ENCODE measurements at regions not wholly inside any gene's neighbourhood (a gene's known extent, or its start where the extent isn't known, plus 50 kb on each side); places are given as distances from the start of the nearest gene placed in this dataset.

DNA sequence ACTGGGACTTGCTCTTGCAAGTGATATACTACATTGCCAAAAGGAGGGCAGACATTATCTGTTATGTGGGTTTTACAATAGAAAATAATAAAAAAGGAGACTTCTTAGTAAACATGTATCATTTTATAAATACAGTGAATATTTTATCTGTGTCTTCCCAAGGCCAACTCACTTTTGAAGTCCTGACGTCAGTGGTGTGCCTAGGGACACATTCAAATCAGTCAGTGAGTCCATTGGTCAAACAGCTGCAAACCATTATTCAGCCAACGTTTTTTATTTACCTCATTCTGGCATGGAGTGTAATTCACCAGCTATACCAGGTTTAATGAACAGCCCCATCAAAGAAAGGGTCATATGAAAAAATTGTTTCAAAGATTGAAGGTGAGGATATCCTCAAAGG, 263.7 kb downstream of the IPMK start:
- TF ChIP-seq, protein P1, sequence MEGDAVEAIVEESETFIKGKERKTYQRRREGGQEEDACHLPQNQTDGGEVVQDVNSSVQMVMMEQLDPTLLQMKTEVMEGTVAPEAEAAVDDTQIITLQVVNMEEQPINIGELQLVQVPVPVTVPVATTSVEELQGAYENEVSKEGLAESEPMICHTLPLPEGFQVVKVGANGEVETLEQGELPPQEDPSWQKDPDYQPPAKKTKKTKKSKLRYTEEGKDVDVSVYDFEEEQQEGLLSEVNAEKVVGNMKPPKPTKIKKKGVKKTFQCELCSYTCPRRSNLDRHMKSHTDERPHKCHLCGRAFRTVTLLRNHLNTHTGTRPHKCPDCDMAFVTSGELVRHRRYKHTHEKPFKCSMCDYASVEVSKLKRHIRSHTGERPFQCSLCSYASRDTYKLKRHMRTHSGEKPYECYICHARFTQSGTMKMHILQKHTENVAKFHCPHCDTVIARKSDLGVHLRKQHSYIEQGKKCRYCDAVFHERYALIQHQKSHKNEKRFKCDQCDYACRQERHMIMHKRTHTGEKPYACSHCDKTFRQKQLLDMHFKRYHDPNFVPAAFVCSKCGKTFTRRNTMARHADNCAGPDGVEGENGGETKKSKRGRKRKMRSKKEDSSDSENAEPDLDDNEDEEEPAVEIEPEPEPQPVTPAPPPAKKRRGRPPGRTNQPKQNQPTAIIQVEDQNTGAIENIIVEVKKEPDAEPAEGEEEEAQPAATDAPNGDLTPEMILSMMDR (conservative IDR thresholded peaks at IDR 0.05; ENCODE audit: low read depth, low read length): no peak
- no peak for DNase-seq (ENCODE audit: low read depth)
- H3K4me3 ChIP-seq (ENCODE audit: low read length): no peak overlapping the region

DNA sequence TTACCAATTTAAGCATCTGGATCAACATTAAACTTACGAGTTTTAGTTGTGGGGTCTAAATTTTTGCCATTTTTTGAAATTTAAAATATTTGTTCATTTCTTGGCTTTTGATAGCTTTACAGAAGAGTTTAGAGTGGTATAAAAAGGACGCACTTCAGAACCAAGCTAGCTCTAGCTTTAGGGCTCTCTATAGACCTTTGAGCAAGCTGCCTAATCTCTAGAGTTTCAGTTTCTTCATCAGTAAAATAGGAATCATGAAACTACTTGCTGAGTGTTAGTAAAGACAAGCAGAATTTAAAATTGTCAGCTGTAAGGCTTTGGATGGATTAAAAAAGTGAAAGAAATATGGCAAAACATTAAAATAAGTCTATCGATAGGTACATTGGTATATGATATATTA, 266.5 kb downstream of the IPMK start:
- no peak for DNase-seq (ENCODE audit: low read depth)
- H3K4me3 ChIP-seq (ENCODE audit: low read length): no peak overlapping the region
- TF ChIP-seq, protein P1 (conservative IDR thresholded peaks at IDR 0.05; ENCODE audit: low read depth, low read length): no peak

DNA sequence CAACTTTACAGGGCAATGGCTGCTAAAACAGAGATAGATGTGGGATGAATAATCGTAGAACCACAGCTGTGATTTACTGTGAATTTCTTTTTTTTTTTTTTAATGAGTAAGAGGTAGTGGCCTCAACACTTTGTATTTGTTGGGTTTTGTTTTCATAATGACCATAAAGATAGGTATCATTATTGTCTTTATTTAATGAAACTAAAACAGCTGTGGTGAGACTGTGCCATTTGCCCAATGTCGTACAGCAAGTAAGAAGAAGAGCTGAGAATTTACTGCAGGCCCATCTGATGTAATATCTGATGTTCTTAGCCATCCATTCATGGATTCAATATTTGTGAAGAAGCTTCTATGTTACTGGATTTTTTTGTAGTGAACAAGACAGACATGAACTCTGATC, 271.2 kb downstream of the IPMK start:
- H3K4me3 ChIP-seq (ENCODE audit: low read length): no peak overlapping the region
- TF ChIP-seq, protein P1 (conservative IDR thresholded peaks at IDR 0.05; ENCODE audit: low read depth, low read length): no peak
- no peak for DNase-seq (ENCODE audit: low read depth)

DNA sequence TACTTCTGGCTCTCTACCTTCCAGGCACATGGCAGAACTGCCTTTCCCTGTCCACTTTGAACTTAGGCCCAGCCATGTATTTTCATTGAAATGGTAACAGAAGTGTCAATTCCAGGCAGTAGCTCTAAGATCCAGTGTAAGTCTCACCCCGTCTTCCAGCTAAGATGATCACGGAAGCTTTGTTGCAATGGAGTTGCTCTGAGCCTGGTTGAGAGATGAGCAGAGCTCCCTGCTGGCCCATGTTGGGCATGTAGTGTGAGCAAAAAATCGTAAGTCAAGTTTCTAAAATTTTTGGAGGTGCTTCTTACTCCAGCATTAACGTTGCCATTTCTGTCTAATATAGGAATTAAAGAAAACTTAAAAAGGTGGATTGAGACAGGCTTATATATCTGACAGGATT, 274.4 kb downstream of the IPMK start:
- no peak overlapping the region for H3K4me3 ChIP-seq (ENCODE audit: low read length)
- no peak for DNase-seq (ENCODE audit: low read depth)

DNA sequence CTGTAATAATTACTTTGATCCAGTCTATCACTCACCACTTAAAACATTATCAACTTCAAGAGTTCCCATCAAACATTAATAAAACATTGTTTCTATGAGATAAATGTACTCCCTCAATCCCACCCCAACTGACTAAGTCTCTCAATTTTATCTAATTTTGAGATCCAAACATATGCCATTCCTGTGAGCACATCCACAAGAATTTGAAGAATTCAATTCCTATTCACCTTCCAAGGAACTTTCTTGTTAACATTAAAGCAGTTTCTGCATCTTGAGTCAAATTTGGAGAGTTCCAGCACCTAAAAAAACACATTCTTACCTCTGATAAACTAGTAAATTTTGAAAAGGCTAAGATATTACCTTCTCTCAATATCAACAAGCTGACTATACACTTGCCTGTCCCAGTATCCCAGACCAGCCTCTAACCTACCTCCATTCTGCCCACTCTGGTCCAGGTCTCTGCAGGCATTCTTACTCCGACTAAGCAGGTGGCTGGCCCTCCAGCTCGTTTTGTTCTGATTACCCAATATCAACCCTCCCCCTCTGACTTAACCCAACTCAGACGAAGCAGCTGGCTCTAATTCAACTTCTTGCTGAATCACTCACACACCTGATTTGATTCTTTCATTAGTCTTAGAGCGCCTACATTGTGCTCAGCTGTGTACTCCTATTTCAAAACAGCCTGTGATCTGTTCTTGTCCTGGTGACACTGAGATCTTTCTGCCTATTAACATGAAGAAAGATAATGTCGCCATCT, 275.2 kb downstream of the IPMK start:
- TF ChIP-seq, protein P1 (conservative IDR thresholded peaks at IDR 0.05; ENCODE audit: low read depth, low read length): no peak
- H3K4me3 ChIP-seq (ENCODE audit: low read length): no peak overlapping the region
- DNase-seq (ENCODE audit: low read depth): peak; percentile 64

More for the DNA sequence above, 274.4 kb downstream of the IPMK start:
- TF ChIP-seq, protein P1 (conservative IDR thresholded peaks at IDR 0.05; ENCODE audit: low read depth, low read length): no peak

DNA sequence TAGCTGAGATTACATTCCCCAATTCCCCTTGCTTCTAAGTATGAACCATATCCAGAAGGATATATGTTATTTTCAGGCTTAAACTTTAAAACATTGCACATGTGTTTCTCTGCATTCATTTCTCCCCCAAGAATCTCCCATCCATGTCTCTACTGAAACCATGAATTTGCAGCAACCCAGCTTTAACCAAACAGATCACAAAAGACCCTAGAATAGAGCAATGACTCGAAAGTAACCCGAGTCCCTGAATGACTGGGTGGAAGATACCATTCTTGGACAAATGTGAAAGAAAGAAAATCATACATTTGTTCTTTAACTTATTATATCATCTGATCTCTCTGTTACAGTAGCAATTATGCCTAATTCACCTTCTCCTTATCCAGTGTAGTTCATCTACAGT, 278.7 kb downstream of the IPMK start:
- no peak for DNase-seq (ENCODE audit: low read depth)
- H3K4me3 ChIP-seq (ENCODE audit: low read length): no peak overlapping the region
- TF ChIP-seq, protein P1 (conservative IDR thresholded peaks at IDR 0.05; ENCODE audit: low read depth, low read length): no peak

DNA sequence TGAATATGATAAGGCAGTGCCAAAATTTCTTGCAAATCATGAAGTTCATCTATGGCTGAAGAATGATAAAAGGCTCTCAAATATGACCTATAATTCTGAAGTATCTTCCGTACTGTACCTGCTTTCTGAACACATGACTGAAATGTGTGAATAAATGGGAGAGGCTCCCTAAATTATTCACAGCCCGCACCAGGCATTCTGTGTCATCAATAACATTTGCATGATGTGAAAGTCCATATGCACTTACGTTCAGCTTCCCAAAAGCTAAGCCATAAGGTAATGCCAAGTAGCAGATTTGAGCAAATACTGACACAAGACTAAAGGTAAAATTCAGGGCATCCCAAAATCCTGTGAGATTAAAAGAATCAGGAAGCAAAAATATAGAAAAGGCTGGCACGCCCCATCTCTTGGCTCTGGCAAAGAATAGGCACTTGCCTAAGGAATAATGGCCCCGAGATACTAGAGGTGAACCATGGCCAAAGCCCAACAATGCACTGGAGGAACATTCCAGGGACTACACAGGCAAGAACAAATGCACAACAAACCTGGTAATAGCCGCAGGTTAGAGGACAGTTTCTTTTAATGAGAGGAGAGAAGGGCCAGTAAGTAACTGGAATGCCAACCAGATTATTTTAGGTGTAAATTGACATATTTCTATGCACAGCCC, 280.5 kb downstream of the IPMK start:
- H3K4me3 ChIP-seq (ENCODE audit: low read length): no peak overlapping the region
- no peak for DNase-seq (ENCODE audit: low read depth)
- TF ChIP-seq, protein P1 (conservative IDR thresholded peaks at IDR 0.05; ENCODE audit: low read depth, low read length): no peak
